H1 (cell line): ENCODE measurements at regions not wholly inside any gene's neighbourhood (a gene's known extent, or its start where the extent isn't known, plus 50 kb on each side); places are given as distances from the start of the nearest gene placed in this dataset.

Source experiments
- CTBP2 ChIP-seq: IDR thresholded peaks from 2 replicates; pipeline ENCODE4 v1.7.0; 2011; ENCODE audit warnings: borderline replicate concordance, mild to moderate bottlenecking, moderate library complexity, mixed read lengths, low read length; ENCODE audit not compliant: insufficient read depth, insufficient read length
- EGR1 ChIP-seq: IDR thresholded peaks from 2 replicates; pipeline ENCODE4 v1.6.1; 2011; ENCODE audit warnings: low read depth, low read length, borderline replicate concordance
- MAFK ChIP-seq: IDR thresholded peaks from 2 replicates; pipeline ENCODE4 v1.6.1; 2012; ENCODE audit warnings: low read depth, mild to moderate bottlenecking, improper control_type of control experiment, low read length
- PHF8 ChIP-seq: fragments of 200-600 bp; sonication (generic); conservative IDR thresholded peaks from 2 replicates; pipeline ENCODE4 v1.7.1; 2012; ENCODE audit warnings: low read depth, mild to moderate bottlenecking, inconsistent platforms, low read length, moderate library complexity
- POLR2AphosphoS5 ChIP-seq: IDR thresholded peaks from 2 replicates; pipeline ENCODE4 v1.6.1; 2011; ENCODE audit warnings: low read depth, low read length
- SIN3A ChIP-seq, 2 experiments: IDR thresholded peaks in 1 of 2; conservative IDR thresholded peaks in 1 of 2; 2 replicates each; pipeline ENCODE4 v1.6.1; 2011 to 2012; ENCODE audit warnings: low read length in 2 of 2, improper control_type of control experiment in 1 of 2, low read depth in 1 of 2, mild to moderate bottlenecking in 1 of 2
- SIX5 ChIP-seq: IDR thresholded peaks from 2 replicates; pipeline ENCODE4 v1.6.1; 2011; ENCODE audit warnings: mild to moderate bottlenecking, low read depth, low read length
- TEAD4 ChIP-seq: IDR thresholded peaks from 2 replicates; pipeline ENCODE4 v1.6.1; 2012; ENCODE audit warnings: low read depth, low read length, inconsistent platforms, mixed read lengths
- YY1 ChIP-seq: IDR thresholded peaks from 2 replicates; pipeline ENCODE4 v1.6.1; 2011; ENCODE audit warnings: low read depth, mild to moderate bottlenecking, low read length
- ZNF274 ChIP-seq: IDR thresholded peaks from 2 replicates; pipeline ENCODE4 v1.7.0; 2012; ENCODE audit warnings: low read length, borderline replicate concordance; ENCODE audit errors: extremely low read depth
- TF ChIP-seq, protein P1 (sequence below): IDR thresholded peaks from 2 replicates; pipeline ENCODE4 v1.6.1; 2012; ENCODE audit warnings: inconsistent platforms

DNA sequence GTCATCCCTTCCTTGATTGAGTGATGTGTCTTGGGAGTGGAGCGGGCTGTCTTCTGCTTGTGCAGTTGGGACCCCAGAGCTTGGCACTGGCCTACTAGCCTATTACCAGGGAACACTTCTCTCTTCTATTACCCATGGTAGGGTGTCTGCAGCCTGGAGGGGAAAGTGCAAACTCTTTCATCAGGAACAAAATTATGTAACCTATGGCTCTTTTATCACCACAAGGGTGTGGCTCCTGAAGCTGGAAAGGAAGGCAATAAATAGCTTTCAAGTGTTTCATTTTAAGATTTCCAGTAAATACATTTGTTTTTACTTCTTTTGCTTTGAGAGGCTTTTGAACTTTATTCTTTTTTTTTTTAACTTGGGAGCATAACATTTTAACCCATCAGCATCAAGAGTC is 349.7 kb upstream of the FAR2 start (continued):
- TF ChIP-seq SIN3A (conservative IDR thresholded peaks at IDR 0.05 in 1 of 2, IDR thresholded peaks at IDR 0.05 in 1 of 2; ENCODE audit: low read depth in 1 of 2, low read length in 2 of 2) (no peak), ZNF274 (no peak), EGR1 (no peak), PHF8 (no peak), POLR2AphosphoS5 (no peak), CTBP2 (no peak), MAFK (no peak), TEAD4 (no peak), YY1 (no peak), SIX5 (no peak)
- TF ChIP-seq, protein P1, sequence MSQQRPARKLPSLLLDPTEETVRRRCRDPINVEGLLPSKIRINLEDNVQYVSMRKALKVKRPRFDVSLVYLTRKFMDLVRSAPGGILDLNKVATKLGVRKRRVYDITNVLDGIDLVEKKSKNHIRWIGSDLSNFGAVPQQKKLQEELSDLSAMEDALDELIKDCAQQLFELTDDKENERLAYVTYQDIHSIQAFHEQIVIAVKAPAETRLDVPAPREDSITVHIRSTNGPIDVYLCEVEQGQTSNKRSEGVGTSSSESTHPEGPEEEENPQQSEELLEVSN, result no peak
